HG02970 (cell line): ENCODE measurements at regions not wholly inside any gene's neighbourhood (a gene's known extent, or its start where the extent isn't known, plus 50 kb on each side); places are given as distances from the start of the nearest gene placed in this dataset.

Experiments used
- ATAC-seq: cut with Tn5 transposase; IDR thresholded peaks from one replicate; pipeline ENCODE4 v1.9.1; 2021; ENCODE audit warnings: mild to moderate bottlenecking, moderate library complexity, moderate number of reproducible peaks; ENCODE audit not compliant: unreplicated experiment, low FRiP score

- no peak for ATAC-seq
These were observed 213.3 kb downstream of the SH3BP4 start for GRCh38 chr2:235165136-235165535.

- ATAC-seq, result no peak
These were observed 213.8 kb downstream of the SH3BP4 start for GRCh38 chr2:235165631-235166030.

GRCh38 chr2:235168174-235168979 is 216.6 kb downstream of the SH3BP4 start:
- no peak for ATAC-seq

GRCh38 chr2:235170016-235170415 is 218.2 kb downstream of the SH3BP4 start:
- ATAC-seq, result no peak

GRCh38 chr2:235170536-235171521 is 219.0 kb downstream of the SH3BP4 start:
- ATAC-seq, result no peak

GRCh38 chr2:235171550-235172031 is 219.8 kb downstream of the SH3BP4 start:
- ATAC-seq, result no peak

GRCh38 chr2:235180642-235181041 is 228.8 kb downstream of the SH3BP4 start:
- no peak for ATAC-seq

GRCh38 chr2:235183786-235184185 is 232.0 kb downstream of the SH3BP4 start:
- ATAC-seq, result no peak

- no peak for ATAC-seq
These were observed 236.0 kb downstream of the SH3BP4 start for GRCh38 chr2:235187806-235188205.

GRCh38 chr2:235191486-235191885 is 239.7 kb downstream of the SH3BP4 start:
- no peak for ATAC-seq

GRCh38 chr2:235191978-235192377 is 240.2 kb downstream of the SH3BP4 start:
- no peak for ATAC-seq

- ATAC-seq, result no peak
These were observed 242.5 kb downstream of the SH3BP4 start for GRCh38 chr2:235194351-235194750.

- no peak for ATAC-seq
These were observed 243.0 kb downstream of the SH3BP4 start for GRCh38 chr2:235194836-235195235.

GRCh38 chr2:235195921-235196320 is 244.1 kb downstream of the SH3BP4 start:
- ATAC-seq, result no peak

GRCh38 chr2:235199128-235199527 is 247.3 kb downstream of the SH3BP4 start:
- ATAC-seq, result no peak

- no peak for ATAC-seq
These were observed 248.4 kb downstream of the SH3BP4 start for GRCh38 chr2:235200216-235200615.

- no peak for ATAC-seq
These were observed 249.9 kb downstream of the SH3BP4 start for GRCh38 chr2:235201756-235202155.

- ATAC-seq, result no peak
These were observed 253.1 kb downstream of the SH3BP4 start for GRCh38 chr2:235204948-235205347.

GRCh38 chr2:235206399-235206798 is 254.6 kb downstream of the SH3BP4 start:
- no peak for ATAC-seq

- ATAC-seq, result peak; percentile 58
These were observed 255.3 kb downstream of the SH3BP4 start for GRCh38 chr2:235206980-235207579.

- no peak for ATAC-seq
These were observed 259.2 kb downstream of the SH3BP4 start for GRCh38 chr2:235211056-235211455.
